Mammary epithelial cell (primary cell): ENCODE measurements at regions not wholly inside any gene's neighbourhood (a gene's known extent, or its start where the extent isn't known, plus 50 kb on each side); places are given as distances from the start of the nearest gene placed in this dataset.

Experiments used
- CTCF ChIP-seq, 2 donors: IDR thresholded peaks in 1 of 2; conservative IDR thresholded peaks in 1 of 2; 2 replicates each; pipeline ENCODE4 v1.5.1; 2011 to 2012; ENCODE audit warnings: inconsistent platforms in 2 of 2, low read length in 2 of 2, mild to moderate bottlenecking in 2 of 2, control low read depth in 1 of 2, low read depth in 1 of 2; ENCODE audit not compliant: insufficient read depth in 1 of 2; ENCODE audit errors: extremely low read depth in 1 of 2
- EZH2 ChIP-seq: IDR thresholded peaks from 2 replicates; pipeline ENCODE4 v1.6.1; 2012; ENCODE audit warnings: low read length, inconsistent platforms, borderline replicate concordance

- TF ChIP-seq CTCF (conservative IDR thresholded peaks at IDR 0.05 in 1 of 2, IDR thresholded peaks at IDR 0.05 in 1 of 2; ENCODE audit: extremely low read depth in 1 of 2, insufficient read depth in 1 of 2, low read depth in 1 of 2, low read length in 2 of 2) = no peak
- no peak for TF ChIP-seq EZH2
Observed at GRCh38 chr14:28676479-28676878, 90.1 kb upstream of the FOXG1 start.
